Hepatocyte (in vitro differentiated cells): ENCODE measurements at regions not wholly inside any gene's neighbourhood (a gene's known extent, or its start where the extent isn't known, plus 50 kb on each side); places are given as distances from the start of the nearest gene placed in this dataset.

Experiments
- EZH2 ChIP-seq: fragments of 200-600 bp; sonication (generic); IDR thresholded peaks from 2 replicates; pipeline ENCODE4 v1.6.1; 2016; ENCODE audit warnings: antibody characterized with exemption, mild to moderate bottlenecking, borderline replicate concordance
- TF ChIP-seq, protein P1 (sequence below): fragments of 200-600 bp; sonication (generic); IDR thresholded peaks from 2 replicates; pipeline ENCODE4 v1.5.1; 2016; ENCODE audit warnings: antibody characterized with exemption, mild to moderate bottlenecking; ENCODE audit not compliant: poor library complexity

GRCh38 chr2:188181067-188181838, 110.4 kb upstream of the GULP1 start:
- TF ChIP-seq, protein P1, sequence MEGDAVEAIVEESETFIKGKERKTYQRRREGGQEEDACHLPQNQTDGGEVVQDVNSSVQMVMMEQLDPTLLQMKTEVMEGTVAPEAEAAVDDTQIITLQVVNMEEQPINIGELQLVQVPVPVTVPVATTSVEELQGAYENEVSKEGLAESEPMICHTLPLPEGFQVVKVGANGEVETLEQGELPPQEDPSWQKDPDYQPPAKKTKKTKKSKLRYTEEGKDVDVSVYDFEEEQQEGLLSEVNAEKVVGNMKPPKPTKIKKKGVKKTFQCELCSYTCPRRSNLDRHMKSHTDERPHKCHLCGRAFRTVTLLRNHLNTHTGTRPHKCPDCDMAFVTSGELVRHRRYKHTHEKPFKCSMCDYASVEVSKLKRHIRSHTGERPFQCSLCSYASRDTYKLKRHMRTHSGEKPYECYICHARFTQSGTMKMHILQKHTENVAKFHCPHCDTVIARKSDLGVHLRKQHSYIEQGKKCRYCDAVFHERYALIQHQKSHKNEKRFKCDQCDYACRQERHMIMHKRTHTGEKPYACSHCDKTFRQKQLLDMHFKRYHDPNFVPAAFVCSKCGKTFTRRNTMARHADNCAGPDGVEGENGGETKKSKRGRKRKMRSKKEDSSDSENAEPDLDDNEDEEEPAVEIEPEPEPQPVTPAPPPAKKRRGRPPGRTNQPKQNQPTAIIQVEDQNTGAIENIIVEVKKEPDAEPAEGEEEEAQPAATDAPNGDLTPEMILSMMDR, result no peak
- TF ChIP-seq EZH2, result no peak
